ENCODE measurements at regions not wholly inside any gene's neighbourhood (a gene's known extent, or its start where the extent isn't known, plus 50 kb on each side); places are given as distances from the start of the nearest gene placed in this dataset.

GRCh38 chr3:20400281-20400680 is 214.3 kb upstream of the SGO1 start:
- TF ChIP-seq RFX5 (IDR thresholded peaks at IDR 0.05) (no peak), MYC (IDR thresholded peaks at IDR 0.05; ENCODE audit: borderline replicate concordance, low read length) (no peak), CTCF (IDR thresholded peaks at IDR 0.05) (no peak), POLR2A (IDR thresholded peaks at IDR 0.05; ENCODE audit: low read length) (no peak), ZFP36 (IDR thresholded peaks at IDR 0.05; ENCODE audit: borderline replicate concordance, partially characterized antibody) (no peak), MAX (IDR thresholded peaks at IDR 0.05) (no peak), MAFK (IDR thresholded peaks at IDR 0.05; ENCODE audit: partially characterized antibody) (no peak), BHLHE40 (IDR thresholded peaks at IDR 0.05; ENCODE audit: low read depth, low read length) (no peak), ELK1 (IDR thresholded peaks at IDR 0.05; ENCODE audit: low read depth, low read length) (no peak), SMC3 (IDR thresholded peaks at IDR 0.05) (no peak), NR3C1 (IDR thresholded peaks at IDR 0.05) (no peak), HDAC2 (IDR thresholded peaks at IDR 0.05) (no peak), EP300 (IDR thresholded peaks at IDR 0.05) (no peak), CBX2 (IDR thresholded peaks at IDR 0.05; ENCODE audit: borderline replicate concordance, low read depth) (no peak)

Data from A549 (cell line).